ENCODE measurements at regions not wholly inside any gene's neighbourhood (a gene's known extent, or its start where the extent isn't known, plus 50 kb on each side); places are given as distances from the start of the nearest gene placed in this dataset.

DNA sequence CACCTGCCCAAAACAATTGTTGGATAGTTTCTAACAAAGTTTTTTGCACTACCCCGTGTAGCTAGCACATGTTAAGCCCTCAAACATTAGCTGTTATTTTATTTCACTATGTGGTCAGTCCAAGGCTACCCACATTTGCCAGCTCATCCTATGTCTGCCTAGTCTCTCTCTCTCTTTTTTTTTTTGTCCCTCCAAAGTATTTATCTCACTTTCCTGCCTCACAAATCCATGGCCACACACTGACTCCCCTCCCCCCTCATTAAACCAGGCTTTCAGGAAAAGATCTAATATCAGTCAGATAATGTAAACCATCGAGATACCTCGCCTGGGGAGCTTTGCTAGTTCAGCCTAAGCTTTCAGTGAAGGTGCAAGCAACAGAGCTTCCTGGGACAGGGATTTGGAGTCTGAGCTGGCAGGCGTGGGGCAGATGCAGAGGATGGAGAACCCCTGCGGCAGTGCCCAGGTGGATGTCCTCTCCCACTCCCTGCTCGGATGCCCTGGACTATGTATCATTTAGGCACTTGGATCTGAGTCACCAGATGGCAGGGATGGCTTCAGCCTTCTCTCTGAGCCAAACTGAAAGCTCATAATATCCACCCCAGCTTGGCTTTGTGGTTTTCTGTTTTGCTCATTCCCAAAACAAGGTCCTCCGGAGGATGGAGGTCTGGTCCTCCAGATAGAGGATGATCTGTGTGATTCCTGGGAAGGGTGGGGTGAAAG lies 73.7 kb upstream of the FOXF1 start:
- no peaks in the 10 kb centered on the region; the same call in none of the 2 replicates for H3K27me3 ChIP-seq (replicated peaks; ENCODE audit: control insufficient read depth, insufficient read depth, low read length)
- Mint-ChIP-seq H3K9me3 (ENCODE audit: unreplicated experiment) (no peaks in the 10 kb centered on the region), H3K27me3 (ENCODE audit: insufficient read depth, unreplicated experiment) (peaks cover 16% of the 10 kb centered on the region), H3K4me1 (ENCODE audit: low read depth, unreplicated experiment) (no peaks in the 10 kb centered on the region), H3K27ac (ENCODE audit: unreplicated experiment) (no peak overlapping the region), H3K36me3 (ENCODE audit: insufficient read depth, unreplicated experiment) (no peaks in the 10 kb centered on the region), H3K4me3 (ENCODE audit: unreplicated experiment) (no peak overlapping the region)
- no peaks in the 10 kb centered on the region for H3K36me3 ChIP-seq (ENCODE audit: control insufficient read depth, insufficient read depth, low read length)
- ChIA-PET POLR2A (no interaction called here), CTCF (interaction anchor here (0.7 kb wide), 1 partner anchor 1006 kb away, joined by 3 read pairs; no protein-coding TSS in a partner anchor)
- H3K4me1 ChIP-seq: no peaks in the 10 kb centered on the region
- intact Hi-C loops (cut with micrococcal nuclease; ENCODE audit: unreplicated experiment): no loop called here
- BruUV-seq (replicated peaks): no TSS peak
- TF ChIP-seq CTCF (IDR thresholded peaks at IDR 0.05; ENCODE audit: insufficient read depth in 1 of 2, low read depth in 1 of 2, low read length in 1 of 2, severe bottlenecking in 1 of 2, unreplicated experiment in 1 of 2): no peak
- no peaks in the 10 kb centered on the region for H3K9me3 ChIP-seq
- H3K4me3 ChIP-seq (ENCODE audit: low read depth, low read length): no peak overlapping the region
- no peak for DNase-seq

DNA sequence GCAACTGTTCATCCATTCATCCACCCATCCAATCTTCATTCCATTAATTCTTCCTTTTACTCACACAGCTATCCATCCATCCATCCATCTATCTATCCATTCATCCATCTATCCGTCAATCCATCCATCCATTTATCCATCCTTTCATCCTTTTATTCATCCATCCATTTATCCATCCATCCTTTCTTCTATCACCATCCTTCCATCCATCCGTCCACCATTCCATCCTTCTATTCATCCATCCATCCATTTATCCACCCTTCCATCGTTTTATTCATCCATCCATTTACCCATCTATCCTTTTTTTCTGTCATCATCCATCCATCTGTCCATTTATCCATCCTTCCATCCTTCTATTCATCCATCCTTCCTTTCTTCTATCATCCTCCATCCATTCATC lies 73.0 kb upstream of the FOXF1 start:
- no peaks in the 10 kb centered on the region for H3K4me1 Mint-ChIP-seq (ENCODE audit: low read depth, unreplicated experiment)
- no peak overlapping the region for H3K27ac Mint-ChIP-seq (ENCODE audit: unreplicated experiment)
- H3K4me3 ChIP-seq (ENCODE audit: low read depth, low read length): no peak overlapping the region
- H3K27me3 Mint-ChIP-seq (ENCODE audit: insufficient read depth, unreplicated experiment): peaks cover 16% of the 10 kb centered on the region
- H3K27me3 ChIP-seq (replicated peaks; ENCODE audit: control insufficient read depth, insufficient read depth, low read length): no peaks in the 10 kb centered on the region; the same call in none of the 2 replicates
- intact Hi-C loops (cut with micrococcal nuclease; ENCODE audit: unreplicated experiment): no loop called here
- no peak for DNase-seq
- no peaks in the 10 kb centered on the region for H3K9me3 Mint-ChIP-seq (ENCODE audit: unreplicated experiment)
- H3K36me3 Mint-ChIP-seq (ENCODE audit: insufficient read depth, unreplicated experiment): no peaks in the 10 kb centered on the region
- TF ChIP-seq CTCF (IDR thresholded peaks at IDR 0.05; ENCODE audit: insufficient read depth in 1 of 2, low read depth in 1 of 2, low read length in 1 of 2, severe bottlenecking in 1 of 2, unreplicated experiment in 1 of 2): no peak
- ChIA-PET CTCF (no interaction called here), POLR2A (no interaction called here)
- no peaks in the 10 kb centered on the region for H3K9me3 ChIP-seq
- H3K36me3 ChIP-seq (ENCODE audit: control insufficient read depth, insufficient read depth, low read length): no peaks in the 10 kb centered on the region
- H3K4me1 ChIP-seq: no peaks in the 10 kb centered on the region
- no TSS peak for BruUV-seq (replicated peaks)
- no peak overlapping the region for H3K4me3 Mint-ChIP-seq (ENCODE audit: unreplicated experiment)

- H3K4me1 ChIP-seq: no peaks in the 10 kb centered on the region; the same call in 1 of the 2 replicates
- Mint-ChIP-seq H3K4me1 (ENCODE audit: low read depth, unreplicated experiment) (no peaks in the 10 kb centered on the region), H3K27me3 (ENCODE audit: insufficient read depth, unreplicated experiment) (peaks cover 7% of the 10 kb centered on the region), H3K36me3 (ENCODE audit: insufficient read depth, unreplicated experiment) (no peaks in the 10 kb centered on the region), H3K4me3 (ENCODE audit: unreplicated experiment) (no peak overlapping the region), H3K9me3 (ENCODE audit: unreplicated experiment) (no peaks in the 10 kb centered on the region), H3K27ac (ENCODE audit: unreplicated experiment) (no peak overlapping the region)
- no TSS peak for BruUV-seq (replicated peaks)
- DNase-seq: no peak
- CTCF ChIA-PET: no interaction called here
- no peaks in the 10 kb centered on the region for H3K9me3 ChIP-seq
- TF ChIP-seq CTCF (IDR thresholded peaks at IDR 0.05; ENCODE audit: insufficient read depth in 1 of 2, low read depth in 1 of 2, low read length in 1 of 2, severe bottlenecking in 1 of 2, unreplicated experiment in 1 of 2): no peak
- H3K36me3 ChIP-seq (ENCODE audit: control insufficient read depth, insufficient read depth, low read length): no peaks in the 10 kb centered on the region
- POLR2A ChIA-PET: no interaction called here
- no peaks in the 10 kb centered on the region; the same call in 1 of the 2 replicates for H3K27me3 ChIP-seq (replicated peaks; ENCODE audit: control insufficient read depth, insufficient read depth, low read length)
- intact Hi-C loops (cut with micrococcal nuclease; ENCODE audit: unreplicated experiment): no loop called here
- no peak overlapping the region for H3K4me3 ChIP-seq (ENCODE audit: low read depth, low read length)
Measured at GRCh38 chr16:86442703-86443102, 67.6 kb upstream of the FOXF1 start.
